MM.1S (cell line): ENCODE measurements at regions not wholly inside any gene's neighbourhood (a gene's known extent, or its start where the extent isn't known, plus 50 kb on each side); places are given as distances from the start of the nearest gene placed in this dataset.

Source experiments
- DNase-seq: peaks from one replicate; pipeline ENCODE4 v3.0.0-alpha.2; 2015
- H2AFZ ChIP-seq: fragments of 300-600 bp; sonication (generic); 2 replicates; pipeline ENCODE4 v1.6.0; 2016; ENCODE audit warnings: antibody characterized with exemption, low read length
- H3F3A ChIP-seq: fragments of 300-600 bp; sonication (generic); 2 replicates; pipeline ENCODE4 v1.6.1; 2016; ENCODE audit warnings: mild to moderate bottlenecking, antibody characterized with exemption, low read length, moderate library complexity, mixed read lengths; ENCODE audit not compliant: insufficient read depth
- H3K27ac ChIP-seq: fragments of 300-600 bp; sonication (generic); 2 replicates; pipeline ENCODE4 v1.5.1; 2016; ENCODE audit warnings: mild to moderate bottlenecking, low read length
- H3K27me3 ChIP-seq: fragments of 300-600 bp; sonication (generic); replicated peaks from 2 replicates; pipeline ENCODE4 v1.6.0; 2016; ENCODE audit warnings: low read length; ENCODE audit not compliant: insufficient read depth
- H3K36me3 ChIP-seq: fragments of 300-600 bp; sonication (generic); replicated peaks from 2 replicates; pipeline ENCODE4 v1.6.1; 2016; ENCODE audit warnings: mild to moderate bottlenecking, low read length, mixed read lengths; ENCODE audit not compliant: insufficient read depth
- H3K4me1 ChIP-seq: fragments of 300-600 bp; sonication (generic); 2 replicates; pipeline ENCODE4 v1.6.1; 2016; ENCODE audit warnings: low read length, mixed read lengths
- H3K4me2 ChIP-seq: fragments of 300-600 bp; sonication (generic); 2 replicates; pipeline ENCODE4 v1.6.0; 2016; ENCODE audit warnings: low read depth, low read length
- H3K4me3 ChIP-seq: fragments of 300-600 bp; sonication (generic); 2 replicates; pipeline ENCODE4 v1.5.1; 2016; ENCODE audit warnings: low read length, mixed read lengths
- H3K79me2 ChIP-seq: fragments of 300-600 bp; sonication (generic); 2 replicates; pipeline ENCODE4 v1.6.1; 2016; ENCODE audit warnings: mixed run types, low read length, mixed read lengths
- H3K9ac ChIP-seq: fragments of 300-600 bp; sonication (generic); 2 replicates; pipeline ENCODE4 v1.6.1; 2016; ENCODE audit warnings: low read length, mixed read lengths
- H3K9me2 ChIP-seq: fragments of 300-600 bp; sonication (generic); replicated peaks from 2 replicates; pipeline ENCODE4 v1.6.1; 2016; ENCODE audit warnings: mild to moderate bottlenecking, low read length, mixed read lengths; ENCODE audit not compliant: insufficient read depth
- H3K9me3 ChIP-seq: fragments of 300-600 bp; sonication (generic); replicated peaks from 2 replicates; pipeline ENCODE4 v1.6.1; 2016; ENCODE audit warnings: mild to moderate bottlenecking, low read length, mixed read lengths; ENCODE audit not compliant: insufficient read depth
- H4K20me1 ChIP-seq: fragments of 300-600 bp; sonication (generic); 2 replicates; pipeline ENCODE4 v1.6.1; 2016; ENCODE audit warnings: mild to moderate bottlenecking, low read length, moderate library complexity, mixed read lengths; ENCODE audit not compliant: insufficient read depth
- CTCF ChIP-seq: fragments of 300-600 bp; sonication (generic); IDR thresholded peaks from 2 replicates; pipeline ENCODE4 v1.5.1; 2016; ENCODE audit warnings: antibody characterized with exemption, low read length, mixed read lengths
- EZH2 ChIP-seq: fragments of 300-600 bp; sonication (generic); optimal IDR thresholded peaks from 2 replicates; pipeline ENCODE3; 2017; ENCODE audit warnings: low read depth, mild to moderate bottlenecking, antibody characterized with exemption, low read length, mixed read lengths
- EZH2phosphoT487 ChIP-seq: fragments of 300-600 bp; sonication (generic); IDR thresholded peaks from 2 replicates; pipeline ENCODE4 v1.6.1; 2018; ENCODE audit warnings: antibody characterized with exemption, low read length

GRCh38 chr9:1388216-1388615 lies 338.1 kb downstream of the DMRT2 start:
- Histone ChIP-seq H3K4me2 (no peak overlapping the region), H3K36me3 (no peaks in the 10 kb centered on the region), H3K9me3 (no peaks in the 10 kb centered on the region), H3K27ac (no peak overlapping the region), H3K79me2 (no peaks in the 10 kb centered on the region), H3K4me3 (no peak overlapping the region), H3F3A (no peaks in the 10 kb centered on the region), H3K9me2 (no peaks in the 10 kb centered on the region), H3K4me1 (no peaks in the 10 kb centered on the region), H4K20me1 (no peaks in the 10 kb centered on the region), H3K9ac (no peak overlapping the region), H3K27me3 (no peaks in the 10 kb centered on the region), H2AFZ (no peak overlapping the region)
- TF ChIP-seq CTCF = no peak
- no peak for TF ChIP-seq EZH2
- no peak for TF ChIP-seq EZH2phosphoT487
- DNase-seq = no peak

DNA sequence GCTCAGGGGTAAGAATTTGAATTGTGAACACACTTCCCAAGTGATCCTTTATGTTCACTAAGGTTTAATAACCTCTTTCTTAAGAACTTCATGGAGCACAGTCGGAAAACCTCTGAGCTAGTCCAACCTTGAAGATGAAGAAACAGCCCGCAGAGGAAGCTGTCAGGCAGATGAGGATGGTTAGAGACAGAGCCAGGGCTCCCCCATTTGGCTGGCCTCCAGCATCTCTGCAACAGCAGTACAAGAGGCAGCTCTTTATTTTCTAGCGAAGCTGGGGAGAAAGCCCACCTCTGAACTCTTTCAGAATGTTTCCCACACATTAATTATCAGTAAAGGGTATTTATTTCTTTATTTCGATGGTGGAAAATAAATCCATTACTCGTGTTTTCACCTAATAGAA lies 350.8 kb downstream of the DMRT2 start:
- no peak overlapping the region for H3K9ac ChIP-seq
- DNase-seq = no peak
- no peaks in the 10 kb centered on the region for H3K79me2 ChIP-seq
- TF ChIP-seq EZH2 = no peak
- no peak for TF ChIP-seq EZH2phosphoT487
- no peak for TF ChIP-seq CTCF
- no peaks in the 10 kb centered on the region for H4K20me1 ChIP-seq
- H3F3A ChIP-seq = no peaks in the 10 kb centered on the region
- no peaks in the 10 kb centered on the region for H3K27me3 ChIP-seq
- H3K4me2 ChIP-seq = no peak overlapping the region
- H3K36me3 ChIP-seq = no peaks in the 10 kb centered on the region
- no peaks in the 10 kb centered on the region for H3K9me2 ChIP-seq
- no peak overlapping the region for H3K27ac ChIP-seq
- H3K4me3 ChIP-seq = no peak overlapping the region
- no peaks in the 10 kb centered on the region for H3K4me1 ChIP-seq
- H3K9me3 ChIP-seq = no peaks in the 10 kb centered on the region
- no peak overlapping the region for H2AFZ ChIP-seq

- Histone ChIP-seq H3K27me3 (no peaks in the 10 kb centered on the region), H3K4me2 (no peak overlapping the region), H3K9me2 (no peaks in the 10 kb centered on the region), H3K27ac (no peak overlapping the region), H3K4me1 (no peaks in the 10 kb centered on the region), H3K9ac (no peak overlapping the region), H3K4me3 (no peak overlapping the region), H3K79me2 (no peaks in the 10 kb centered on the region), H2AFZ (no peak overlapping the region), H3K36me3 (no peaks in the 10 kb centered on the region), H4K20me1 (no peaks in the 10 kb centered on the region), H3K9me3 (no peaks in the 10 kb centered on the region), H3F3A (no peaks in the 10 kb centered on the region)
- TF ChIP-seq CTCF (no peak), EZH2 (no peak), EZH2phosphoT487 (no peak)
- DNase-seq = no peak
Observed at GRCh38 chr9:1404940-1405339, 354.8 kb downstream of the DMRT2 start.
